ENCODE measurements at regions not wholly inside any gene's neighbourhood (a gene's known extent, or its start where the extent isn't known, plus 50 kb on each side); places are given as distances from the start of the nearest gene placed in this dataset.

DNA sequence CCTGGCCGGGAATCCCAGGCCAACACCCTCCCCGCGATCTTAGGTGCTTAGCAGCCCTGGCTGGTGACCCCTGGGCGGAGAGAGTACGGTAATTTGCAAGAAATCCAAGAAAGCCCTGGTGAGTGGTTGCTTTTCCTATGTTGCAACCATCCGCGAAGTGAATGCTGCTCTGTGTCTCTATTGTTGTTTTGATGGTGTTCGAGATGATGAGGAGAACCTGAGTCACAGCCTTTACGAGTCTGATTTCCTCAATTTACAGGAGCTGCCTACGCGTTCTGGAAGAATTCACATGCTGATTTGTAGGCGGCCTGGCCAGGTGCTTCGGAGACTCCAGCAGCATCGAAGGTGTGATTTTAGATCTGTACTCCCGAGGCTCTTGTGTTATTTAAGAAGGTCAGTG, 63.3 kb downstream of the TMEM235 start:
- FAIRE-seq (peak; percentile 24), DNase-seq (ENCODE audit: low read depth, low spot score) (no peak)
- dilution Hi-C loops (cut with MboI; ENCODE audit: extremely low pct_ligation_motif_present, low sequenced_read_pairs) (no loop called here), intact Hi-C loops (cut with micrococcal nuclease) (no loop called here)
- no TSS peak for BruUV-seq (replicated peaks)
- ChIA-PET POLR2A (no interaction called here), CTCF (no interaction called here)
- H3K79me2 ChIP-seq (ENCODE audit: control insufficient read depth, insufficient read depth, low read length), result no peaks in the 10 kb centered on the region
- H3K4me2 ChIP-seq (ENCODE audit: insufficient read depth, low read length), result no peak overlapping the region
- H3K4me3 ChIP-seq (replicated peaks in 1 of 3; ENCODE audit: insufficient read depth in 1 of 3, low read depth in 1 of 3, low read length in 3 of 3), result no peak overlapping the region
- H2AFZ ChIP-seq (ENCODE audit: low read depth, low read length), result peak overlapping the region; percentile 4
- H3K4me1 ChIP-seq (ENCODE audit: control insufficient read depth, extremely low read depth, insufficient read depth, low read length), result no peaks in the 10 kb centered on the region
- H3K36me3 ChIP-seq (ENCODE audit: control insufficient read depth in 2 of 2, extremely low read depth in 1 of 2, insufficient read depth in 2 of 2, low read length in 2 of 2), result no peaks in the 10 kb centered on the region
- no peak overlapping the region for H3K9ac ChIP-seq (replicated peaks; ENCODE audit: extremely low read depth, insufficient read depth, low read length)
- H4K20me1 ChIP-seq (replicated peaks; ENCODE audit: control insufficient read depth, extremely low read depth, insufficient read depth, low read length), result no peaks in the 10 kb centered on the region
- H3K27ac ChIP-seq (ENCODE audit: insufficient read depth, low read depth, low read length), result no peak overlapping the region
- no peaks in the 10 kb centered on the region for H3K27me3 ChIP-seq (ENCODE audit: control insufficient read depth in 2 of 2, insufficient read depth in 2 of 2, low read length in 2 of 2)
- no peaks in the 10 kb centered on the region for H3K9me3 ChIP-seq (replicated peaks; ENCODE audit: control insufficient read depth, insufficient read depth, low read length)
- TF ChIP-seq POLR2AphosphoS5 (IDR thresholded peaks at IDR 0.05; ENCODE audit: insufficient read depth, low read depth, low read length) (no peak), GATA2 (IDR thresholded peaks at IDR 0.05; ENCODE audit: insufficient read depth, insufficient read length, low read depth, low read length) (no peak), FOS (IDR thresholded peaks at IDR 0.05; ENCODE audit: borderline replicate concordance, insufficient read depth, low read length) (no peak), EZH2 (IDR thresholded peaks at IDR 0.05; ENCODE audit: borderline replicate concordance, low read depth, low read length, severe bottlenecking) (no peak)
- TF ChIP-seq, protein P1, sequence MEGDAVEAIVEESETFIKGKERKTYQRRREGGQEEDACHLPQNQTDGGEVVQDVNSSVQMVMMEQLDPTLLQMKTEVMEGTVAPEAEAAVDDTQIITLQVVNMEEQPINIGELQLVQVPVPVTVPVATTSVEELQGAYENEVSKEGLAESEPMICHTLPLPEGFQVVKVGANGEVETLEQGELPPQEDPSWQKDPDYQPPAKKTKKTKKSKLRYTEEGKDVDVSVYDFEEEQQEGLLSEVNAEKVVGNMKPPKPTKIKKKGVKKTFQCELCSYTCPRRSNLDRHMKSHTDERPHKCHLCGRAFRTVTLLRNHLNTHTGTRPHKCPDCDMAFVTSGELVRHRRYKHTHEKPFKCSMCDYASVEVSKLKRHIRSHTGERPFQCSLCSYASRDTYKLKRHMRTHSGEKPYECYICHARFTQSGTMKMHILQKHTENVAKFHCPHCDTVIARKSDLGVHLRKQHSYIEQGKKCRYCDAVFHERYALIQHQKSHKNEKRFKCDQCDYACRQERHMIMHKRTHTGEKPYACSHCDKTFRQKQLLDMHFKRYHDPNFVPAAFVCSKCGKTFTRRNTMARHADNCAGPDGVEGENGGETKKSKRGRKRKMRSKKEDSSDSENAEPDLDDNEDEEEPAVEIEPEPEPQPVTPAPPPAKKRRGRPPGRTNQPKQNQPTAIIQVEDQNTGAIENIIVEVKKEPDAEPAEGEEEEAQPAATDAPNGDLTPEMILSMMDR (IDR thresholded peaks at IDR 0.05; ENCODE audit: extremely low read depth in 1 of 2, insufficient read depth in 1 of 2, low read depth in 1 of 2, low read length in 2 of 2), result no peak
- TF ChIP-seq, protein P2, sequence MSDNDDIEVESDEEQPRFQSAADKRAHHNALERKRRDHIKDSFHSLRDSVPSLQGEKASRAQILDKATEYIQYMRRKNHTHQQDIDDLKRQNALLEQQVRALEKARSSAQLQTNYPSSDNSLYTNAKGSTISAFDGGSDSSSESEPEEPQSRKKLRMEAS (IDR thresholded peaks at IDR 0.05; ENCODE audit: insufficient read depth, insufficient read length), result no peak
- H3K9me1 ChIP-seq (replicated peaks; ENCODE audit: control insufficient read depth, extremely low read depth, insufficient read depth, low read length), result no peaks in the 10 kb centered on the region
